ENCODE measurements at regions not wholly inside any gene's neighbourhood (a gene's known extent, or its start where the extent isn't known, plus 50 kb on each side); places are given as distances from the start of the nearest gene placed in this dataset.

DNA sequence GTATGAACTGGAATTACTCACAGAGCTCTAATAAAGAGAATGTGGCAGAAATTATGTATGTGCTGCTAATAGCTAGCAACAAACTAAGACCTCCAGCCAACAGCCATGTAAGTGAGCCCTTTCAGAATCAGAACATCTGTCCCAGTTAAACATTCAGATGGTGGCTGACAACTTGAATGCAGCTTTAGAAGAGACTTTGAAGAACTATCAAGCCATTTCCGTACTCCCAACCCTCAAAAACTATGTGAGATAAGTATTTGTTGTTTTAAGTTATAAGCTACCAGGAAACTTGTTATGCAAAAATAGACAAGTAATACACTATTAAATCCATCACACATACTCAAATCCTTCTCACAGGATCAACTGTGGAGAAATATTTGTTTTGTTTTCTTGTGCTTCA is 205.2 kb upstream of the EDIL3 start:
- TF ChIP-seq EZH2 (IDR thresholded peaks at IDR 0.05; ENCODE audit: insufficient read depth, low read length), result no peak
- no peak for TF ChIP-seq CTCF (IDR thresholded peaks at IDR 0.05; ENCODE audit: insufficient read depth, low read depth, low read length)
